GM23338 (cell line): ENCODE measurements at regions not wholly inside any gene's neighbourhood (a gene's known extent, or its start where the extent isn't known, plus 50 kb on each side); places are given as distances from the start of the nearest gene placed in this dataset.

Experiments used
- ATAC-seq: fragments of 200-7000 bp; cut with Tn5 transposase; 3 replicates; pipeline ENCODE4 v1.9.1; 2020
- DNase-seq: peaks from one replicate; pipeline ENCODE4 v3.0.0-alpha.2; 2015; ENCODE audit warnings: low spot score
- H2AFZ ChIP-seq: fragments of 200-600 bp; sonication (generic); 2 replicates; pipeline ENCODE4 v1.8.0; 2016; ENCODE audit warnings: antibody characterized with exemption, mild to moderate bottlenecking, moderate library complexity
- H3F3A ChIP-seq: fragments of 200-600 bp; sonication (generic); replicated peaks from 2 replicates; pipeline ENCODE4 v1.8.0; 2017; ENCODE audit warnings: antibody characterized with exemption, mixed run types, low read depth
- H3K27ac ChIP-seq: fragments of 200-600 bp; sonication (generic); 2 replicates; pipeline ENCODE4 v1.6.1; 2016; ENCODE audit warnings: low read depth
- H3K27me3 ChIP-seq: fragments of 200-600 bp; sonication (generic); 2 replicates; pipeline ENCODE4 v1.8.0; 2016; ENCODE audit warnings: mild to moderate bottlenecking, mixed run types, moderate library complexity; ENCODE audit not compliant: insufficient read depth
- H3K36me3 ChIP-seq: fragments of 200-600 bp; sonication (generic); 2 replicates; pipeline ENCODE4 v1.8.0; 2016; ENCODE audit warnings: mild to moderate bottlenecking; ENCODE audit not compliant: insufficient read depth
- H3K4me1 ChIP-seq: fragments of 200-600 bp; sonication (generic); 2 replicates; pipeline ENCODE4 v1.8.0; 2016; ENCODE audit warnings: mild to moderate bottlenecking, moderate library complexity; ENCODE audit not compliant: insufficient read depth
- H3K4me2 ChIP-seq: fragments of 200-600 bp; sonication (generic); 2 replicates; pipeline ENCODE4 v1.7.1; 2017; ENCODE audit warnings: mixed run types
- H3K4me3 ChIP-seq: fragments of 200-600 bp; sonication (generic); 2 replicates; pipeline ENCODE4 v1.6.1; 2016; ENCODE audit warnings: mixed run types
- H3K79me2 ChIP-seq: fragments of 200-600 bp; sonication (generic); replicated peaks from 2 replicates; pipeline ENCODE4 v1.8.0; 2017; ENCODE audit warnings: mild to moderate bottlenecking; ENCODE audit not compliant: insufficient read depth
- H3K9me2 ChIP-seq: fragments of 200-600 bp; sonication (generic); 2 replicates; pipeline ENCODE4 v1.8.0; 2017; ENCODE audit not compliant: insufficient read depth
- H4K20me1 ChIP-seq: fragments of 200-600 bp; sonication (generic); replicated peaks from 2 replicates; pipeline ENCODE4 v1.8.0; 2017; ENCODE audit warnings: mild to moderate bottlenecking; ENCODE audit not compliant: insufficient read depth
- H3K27ac Mint-ChIP-seq: 2 replicates; pipeline ENCODE4 v1.8.0; 2020; ENCODE audit warnings: inconsistent platforms, mild to moderate bottlenecking, moderate library complexity, mixed read lengths
- H3K27me3 Mint-ChIP-seq: 3 replicates; pipeline ENCODE4 v1.8.0; 2022; ENCODE audit warnings: low read depth, mild to moderate bottlenecking, moderate library complexity, mixed read lengths, inconsistent platforms; ENCODE audit not compliant: insufficient read depth, poor library complexity
- H3K36me3 Mint-ChIP-seq: 3 replicates; pipeline ENCODE4 v1.8.0; 2021; ENCODE audit warnings: low read depth, mild to moderate bottlenecking, inconsistent platforms, moderate library complexity, mixed read lengths
- H3K4me1 Mint-ChIP-seq: 3 replicates; pipeline ENCODE4 v1.8.0; 2020; ENCODE audit warnings: mild to moderate bottlenecking, inconsistent platforms, mixed read lengths
- H3K4me3 Mint-ChIP-seq: 3 replicates; pipeline ENCODE4 v1.8.0; 2021; ENCODE audit warnings: moderate library complexity, mild to moderate bottlenecking, inconsistent platforms, mixed read lengths
- H3K9me3 Mint-ChIP-seq: 3 replicates; pipeline ENCODE4 v1.8.0; 2020; ENCODE audit warnings: moderate library complexity, mild to moderate bottlenecking, inconsistent platforms, mixed read lengths
- CREB1 ChIP-seq: fragments of 250-450 bp; sonication (Bioruptor Pico); IDR thresholded peaks from 2 replicates; pipeline ENCODE4 v1.5.0; 2020; ENCODE audit warnings: low read depth, mild to moderate bottlenecking, moderate library complexity
- CTCF ChIP-seq, 2 experiments: fragments of 200-600 bp in 1 of 2; sonication (generic) in 1 of 2; conservative IDR thresholded peaks; 2 replicates each; pipeline versions ENCODE4 v1.5.1 to v1.6.1; 2016 to 2017; ENCODE audit warnings: antibody characterized with exemption in 2 of 2, low read depth in 2 of 2, mild to moderate bottlenecking in 2 of 2, moderate library complexity in 1 of 2
- ETS1 ChIP-seq: IDR thresholded peaks from 2 replicates; pipeline ENCODE4 v1.6.1; 2016; ENCODE audit warnings: antibody characterized with exemption
- EZH2 ChIP-seq: fragments of 200-600 bp; sonication (generic); IDR thresholded peaks from one replicate; pipeline ENCODE4 v1.8.0; 2017; ENCODE audit warnings: antibody characterized with exemption, mild to moderate bottlenecking, low read depth; ENCODE audit not compliant: unreplicated experiment
- EZH2phosphoT487 ChIP-seq: fragments of 200-600 bp; sonication (generic); IDR thresholded peaks from one replicate; pipeline ENCODE4 v1.8.1; 2018; ENCODE audit warnings: antibody characterized with exemption; ENCODE audit not compliant: unreplicated experiment
- JUNB ChIP-seq: IDR thresholded peaks from one replicate; pipeline ENCODE4 v1.6.1; 2016; ENCODE audit warnings: antibody characterized with exemption; ENCODE audit not compliant: unreplicated experiment
- NANOG ChIP-seq: IDR thresholded peaks from 2 replicates; pipeline ENCODE4 v1.6.1; 2016; ENCODE audit warnings: antibody characterized with exemption, borderline replicate concordance
- POLR2AphosphoS5 ChIP-seq: IDR thresholded peaks from 2 replicates; pipeline ENCODE4 v1.6.1; 2016; ENCODE audit warnings: antibody characterized with exemption, low read depth
- REST ChIP-seq: IDR thresholded peaks from one replicate; pipeline ENCODE4 v1.6.1; 2018; ENCODE audit warnings: antibody characterized with exemption; ENCODE audit not compliant: unreplicated experiment
- STAT1 ChIP-seq: IDR thresholded peaks from one replicate; pipeline ENCODE4 v1.6.1; 2016; ENCODE audit warnings: antibody characterized with exemption; ENCODE audit not compliant: unreplicated experiment
- ZNF114 ChIP-seq: fragments of 250-450 bp; sonication (Bioruptor Pico); IDR thresholded peaks from 2 replicates; pipeline ENCODE4 v1.5.0; 2020; ENCODE audit warnings: mild to moderate bottlenecking, moderate library complexity
- ZNF331 ChIP-seq: fragments of 250-450 bp; sonication (Bioruptor Pico); IDR thresholded peaks from 2 replicates; pipeline ENCODE4 v1.5.0; 2020; ENCODE audit warnings: low read depth, mild to moderate bottlenecking, moderate library complexity
- ZNF462 ChIP-seq: fragments of 250-450 bp; sonication (Bioruptor Pico); IDR thresholded peaks from 2 replicates; pipeline ENCODE4 v1.5.0; 2020; ENCODE audit warnings: mild to moderate bottlenecking, moderate library complexity

- Histone ChIP-seq H2AFZ (no peak overlapping the region), H3K9me2 (no peaks in the 10 kb centered on the region), H3K36me3 (no peaks in the 10 kb centered on the region), H3K27me3 (no peaks in the 10 kb centered on the region), H3K4me1 (no peaks in the 10 kb centered on the region), H3F3A (no peaks in the 10 kb centered on the region), H3K79me2 (no peaks in the 10 kb centered on the region), H4K20me1 (no peaks in the 10 kb centered on the region), H3K4me2 (no peak overlapping the region), H3K4me3 (no peak overlapping the region), H3K27ac (no peak overlapping the region)
- DNase-seq (no peak), ATAC-seq (no peak)
- H3K36me3 Mint-ChIP-seq = no peaks in the 10 kb centered on the region
- H3K9me3 Mint-ChIP-seq = no peaks in the 10 kb centered on the region
- TF ChIP-seq ETS1 (no peak), EZH2 (no peak), ZNF114 (CRISPR knock-in tag) (no peak), REST (no peak), STAT1 (no peak), JUNB (no peak), CTCF (conservative IDR thresholded peaks at IDR 0.05; ENCODE audit: low read depth in 2 of 2) (no peak), CREB1 (CRISPR knock-in tag) (no peak), POLR2AphosphoS5 (no peak), ZNF331 (CRISPR knock-in tag) (no peak), EZH2phosphoT487 (no peak), NANOG (no peak), ZNF462 (CRISPR knock-in tag) (no peak)
- no peak overlapping the region for H3K4me3 Mint-ChIP-seq
- peaks cover 3% of the 10 kb centered on the region for H3K27me3 Mint-ChIP-seq
- H3K27ac Mint-ChIP-seq = no peak overlapping the region
- H3K4me1 Mint-ChIP-seq = peaks cover 17% of the 10 kb centered on the region
Measured at GRCh38 chr3:56857178-56857577, 55.4 kb upstream of the ARHGEF3 start.
